ENCODE measurements at regions not wholly inside any gene's neighbourhood (a gene's known extent, or its start where the extent isn't known, plus 50 kb on each side); places are given as distances from the start of the nearest gene placed in this dataset.

- DNase-seq, result no peak
These were observed 329.6 kb downstream of the OSR1 start for GRCh38 chr2:19028587-19029375.

- DNase-seq, result no peak
These were observed 330.8 kb downstream of the OSR1 start for GRCh38 chr2:19027626-19028025.

GRCh38 chr2:19026261-19026660 is 332.2 kb downstream of the OSR1 start:
- DNase-seq, result no peak

GRCh38 chr2:19022334-19022733 is 336.1 kb downstream of the OSR1 start:
- DNase-seq, result no peak

- no peak for DNase-seq
These were observed 336.7 kb downstream of the OSR1 start for GRCh38 chr2:19021721-19022120.

- DNase-seq, result no peak
These were observed 337.3 kb downstream of the OSR1 start for GRCh38 chr2:19021100-19021476.

GRCh38 chr2:19020144-19021099 is 338.0 kb downstream of the OSR1 start:
- DNase-seq, result no peak

- no peak for DNase-seq
These were observed 348.9 kb downstream of the OSR1 start for GRCh38 chr2:19009510-19009909.

- no peak for DNase-seq
These were observed 354.9 kb downstream of the OSR1 start for GRCh38 chr2:19003554-19003953.

- DNase-seq, result no peak
These were observed 357.6 kb downstream of the OSR1 start for GRCh38 chr2:19000776-19001175.

- DNase-seq, result no peak
These were observed 359.2 kb downstream of the OSR1 start for GRCh38 chr2:18999198-18999597.

GRCh38 chr2:18998491-18998890 is 359.9 kb downstream of the OSR1 start:
- no peak for DNase-seq

GRCh38 chr2:18993756-18994338 is 364.6 kb downstream of the OSR1 start:
- DNase-seq, result no peak

GRCh38 chr2:18991177-18992168 is 366.9 kb downstream of the OSR1 start:
- DNase-seq, result peak; percentile 70

GRCh38 chr2:18988631-18989232 is 369.7 kb downstream of the OSR1 start:
- no peak for DNase-seq

- no peak for DNase-seq
These were observed 370.8 kb downstream of the OSR1 start for GRCh38 chr2:18987592-18988073.

GRCh38 chr2:18987016-18987415 is 371.4 kb downstream of the OSR1 start:
- no peak for DNase-seq

- no peak for DNase-seq
These were observed 372.4 kb downstream of the OSR1 start for GRCh38 chr2:18986046-18986445.

- no peak for DNase-seq
These were observed 377.5 kb downstream of the OSR1 start for GRCh38 chr2:18980786-18981430.

GRCh38 chr2:18980104-18980785 is 378.2 kb downstream of the OSR1 start:
- DNase-seq, result no peak

- DNase-seq, result no peak
These were observed 381.0 kb downstream of the OSR1 start for GRCh38 chr2:18977409-18977808.
